ENCODE measurements at regions not wholly inside any gene's neighbourhood (a gene's known extent, or its start where the extent isn't known, plus 50 kb on each side); places are given as distances from the start of the nearest gene placed in this dataset.

- H3K4me3 Mint-ChIP-seq (ENCODE audit: unreplicated experiment): no peak overlapping the region
- peaks cover 3% of the 10 kb centered on the region for H3K4me1 Mint-ChIP-seq (ENCODE audit: low read depth)
- no peaks in the 10 kb centered on the region for H3K36me3 Mint-ChIP-seq (ENCODE audit: low read depth)
- no peak for DNase-seq (ENCODE audit: low spot score)
- H3K9me3 Mint-ChIP-seq (ENCODE audit: low read depth): peaks cover 6% of the 10 kb centered on the region
- TF ChIP-seq CTCF (IDR thresholded peaks at IDR 0.05): no peak
- no peak overlapping the region for H3K27ac Mint-ChIP-seq (ENCODE audit: unreplicated experiment)
- no peaks in the 10 kb centered on the region for H3K27me3 Mint-ChIP-seq (ENCODE audit: low read depth)
Observed at GRCh38 chr4:13957871-13958270, 330.3 kb upstream of the BOD1L1 start.

GRCh38 chr4:13963601-13964000, 336.1 kb upstream of the BOD1L1 start:
- TF ChIP-seq CTCF (IDR thresholded peaks at IDR 0.05): no peak
- no peak overlapping the region for H3K27ac Mint-ChIP-seq (ENCODE audit: unreplicated experiment)
- no peak for DNase-seq (ENCODE audit: low spot score)
- H3K36me3 Mint-ChIP-seq (ENCODE audit: low read depth): no peaks in the 10 kb centered on the region
- H3K9me3 Mint-ChIP-seq (ENCODE audit: low read depth): peaks cover 6% of the 10 kb centered on the region
- H3K27me3 Mint-ChIP-seq (ENCODE audit: low read depth): no peaks in the 10 kb centered on the region
- no peak overlapping the region for H3K4me3 Mint-ChIP-seq (ENCODE audit: unreplicated experiment)
- peaks cover 26% of the 10 kb centered on the region for H3K4me1 Mint-ChIP-seq (ENCODE audit: low read depth)

GRCh38 chr4:13966231-13967195, 339.0 kb upstream of the BOD1L1 start:
- no peaks in the 10 kb centered on the region for H3K27me3 Mint-ChIP-seq (ENCODE audit: low read depth)
- peak; percentile 53 for TF ChIP-seq CTCF (IDR thresholded peaks at IDR 0.05)
- H3K4me1 Mint-ChIP-seq (ENCODE audit: low read depth): peaks cover 45% of the 10 kb centered on the region
- DNase-seq (ENCODE audit: low spot score): no peak
- no peak overlapping the region for H3K4me3 Mint-ChIP-seq (ENCODE audit: unreplicated experiment)
- H3K9me3 Mint-ChIP-seq (ENCODE audit: low read depth): peaks cover 6% of the 10 kb centered on the region
- H3K27ac Mint-ChIP-seq (ENCODE audit: unreplicated experiment): peak overlapping the region; percentile 22
- no peaks in the 10 kb centered on the region for H3K36me3 Mint-ChIP-seq (ENCODE audit: low read depth)

GRCh38 chr4:13968723-13969122, 341.2 kb upstream of the BOD1L1 start:
- no peaks in the 10 kb centered on the region for H3K9me3 Mint-ChIP-seq (ENCODE audit: low read depth)
- H3K27ac Mint-ChIP-seq (ENCODE audit: unreplicated experiment): no peak overlapping the region
- H3K4me3 Mint-ChIP-seq (ENCODE audit: unreplicated experiment): no peak overlapping the region
- TF ChIP-seq CTCF (IDR thresholded peaks at IDR 0.05): peak; percentile 11
- no peak for DNase-seq (ENCODE audit: low spot score)
- no peaks in the 10 kb centered on the region for H3K36me3 Mint-ChIP-seq (ENCODE audit: low read depth)
- no peaks in the 10 kb centered on the region for H3K27me3 Mint-ChIP-seq (ENCODE audit: low read depth)
- peaks cover 41% of the 10 kb centered on the region for H3K4me1 Mint-ChIP-seq (ENCODE audit: low read depth)

- no peak for DNase-seq (ENCODE audit: low spot score)
- Mint-ChIP-seq H3K36me3 (ENCODE audit: low read depth) (no peaks in the 10 kb centered on the region), H3K4me3 (ENCODE audit: unreplicated experiment) (no peak overlapping the region), H3K4me1 (ENCODE audit: low read depth) (peaks cover 38% of the 10 kb centered on the region), H3K27me3 (ENCODE audit: low read depth) (no peaks in the 10 kb centered on the region), H3K9me3 (ENCODE audit: low read depth) (no peaks in the 10 kb centered on the region), H3K27ac (ENCODE audit: unreplicated experiment) (no peak overlapping the region)
- no peak for TF ChIP-seq CTCF (IDR thresholded peaks at IDR 0.05)
Observed at GRCh38 chr4:13970349-13970748, 342.8 kb upstream of the BOD1L1 start.

Data from chondrocyte (in vitro differentiated cells).